ENCODE measurements at regions not wholly inside any gene's neighbourhood (a gene's known extent, or its start where the extent isn't known, plus 50 kb on each side); places are given as distances from the start of the nearest gene placed in this dataset.

DNA sequence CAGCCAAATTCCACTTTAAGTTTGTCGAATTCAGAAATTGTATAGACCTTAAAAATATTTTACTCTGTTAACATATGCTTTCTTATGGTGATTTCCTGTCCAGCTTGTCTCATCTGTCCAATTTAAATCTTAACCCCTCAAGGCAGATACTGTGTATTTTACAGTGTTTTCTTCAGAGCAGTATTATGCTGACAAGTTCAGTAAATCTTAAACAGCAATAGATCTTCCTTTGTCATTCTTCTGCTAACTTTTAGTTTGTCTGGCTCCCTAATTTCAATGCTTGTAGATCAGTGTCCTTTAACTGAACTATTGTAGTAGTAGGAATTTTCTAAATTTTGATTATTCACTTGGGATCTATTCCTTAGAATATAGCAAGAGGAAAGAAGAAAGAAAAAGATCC is 52.8 kb upstream of the MEIS1 start:
- DNase-seq = no peak

DNA sequence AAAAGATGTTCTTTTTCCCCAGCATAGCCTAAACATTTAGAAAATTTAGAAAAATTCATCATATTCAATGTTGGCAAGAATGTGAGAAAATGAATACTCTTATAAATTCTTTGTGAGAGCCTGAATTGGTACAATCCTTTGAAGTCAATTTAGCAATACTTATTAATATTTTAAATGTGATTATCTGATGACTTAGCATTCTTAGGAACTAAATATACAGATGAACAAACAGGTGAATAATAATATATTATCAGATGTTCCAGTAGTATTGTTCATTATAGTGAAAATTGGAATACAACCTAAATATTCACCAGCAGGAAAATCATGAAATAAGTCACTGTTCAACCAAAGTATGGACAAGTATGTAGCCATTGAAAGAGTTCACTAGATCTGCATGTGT is 55.5 kb upstream of the MEIS1 start:
- DNase-seq = no peak

DNA sequence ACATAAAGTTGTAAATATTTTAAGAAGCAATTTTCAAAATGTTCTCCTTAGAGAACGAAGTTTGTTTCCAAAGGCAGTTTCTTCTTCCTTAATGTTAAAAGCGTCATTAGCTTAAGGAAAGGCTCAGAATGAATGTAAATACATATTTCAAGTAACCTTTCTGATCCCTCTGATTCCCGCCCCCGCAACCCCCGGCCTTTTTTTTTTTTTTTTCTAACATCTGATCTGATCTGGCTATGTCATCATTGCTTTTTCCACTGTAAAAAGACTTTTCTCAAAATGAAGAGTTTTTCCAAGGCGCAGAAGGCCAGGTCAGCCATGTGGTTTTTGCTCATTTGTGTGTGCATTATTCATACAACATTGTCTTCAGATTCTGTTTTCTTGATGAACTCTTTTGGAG is 57.1 kb upstream of the MEIS1 start:
- DNase-seq = no peak

DNA sequence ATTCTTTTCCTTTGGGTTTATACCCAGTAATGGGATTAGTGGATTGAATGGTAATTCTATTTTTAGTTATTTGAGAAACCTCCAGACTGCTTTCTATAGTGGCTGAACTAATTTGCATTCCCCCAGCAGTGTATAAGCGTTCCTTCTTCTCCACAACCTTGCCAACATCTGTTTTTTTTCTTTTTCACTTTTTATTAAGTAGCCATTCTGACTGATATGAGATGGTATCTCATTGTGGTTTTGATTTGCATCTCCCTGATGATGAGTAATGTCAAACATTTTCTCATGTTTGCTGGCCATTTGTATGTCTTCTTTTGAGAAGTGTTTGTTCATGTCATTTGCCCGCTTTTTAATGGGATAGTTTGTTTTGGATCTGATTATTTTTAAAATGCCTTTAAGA is 64.1 kb upstream of the MEIS1 start:
- DNase-seq = no peak

DNA sequence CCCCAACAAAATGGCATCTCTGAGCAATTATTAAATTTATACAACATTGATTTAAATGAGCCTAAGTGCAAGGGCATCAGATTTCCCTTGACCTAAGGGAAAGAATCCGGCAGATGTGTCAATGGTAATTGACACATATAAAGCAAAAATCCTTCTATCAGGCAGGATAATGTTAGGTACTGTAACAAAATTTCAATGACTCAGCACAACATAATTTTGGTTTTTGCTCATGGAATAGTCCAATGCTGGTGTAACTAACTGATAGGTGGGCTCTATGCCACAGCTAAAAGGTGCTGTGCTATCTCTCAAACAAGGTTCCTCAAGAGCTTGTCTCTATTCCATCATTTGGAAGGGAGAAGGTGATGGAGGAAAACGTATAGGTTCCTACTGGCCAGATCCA is 68.3 kb upstream of the MEIS1 start:
- no peak for DNase-seq

DNA sequence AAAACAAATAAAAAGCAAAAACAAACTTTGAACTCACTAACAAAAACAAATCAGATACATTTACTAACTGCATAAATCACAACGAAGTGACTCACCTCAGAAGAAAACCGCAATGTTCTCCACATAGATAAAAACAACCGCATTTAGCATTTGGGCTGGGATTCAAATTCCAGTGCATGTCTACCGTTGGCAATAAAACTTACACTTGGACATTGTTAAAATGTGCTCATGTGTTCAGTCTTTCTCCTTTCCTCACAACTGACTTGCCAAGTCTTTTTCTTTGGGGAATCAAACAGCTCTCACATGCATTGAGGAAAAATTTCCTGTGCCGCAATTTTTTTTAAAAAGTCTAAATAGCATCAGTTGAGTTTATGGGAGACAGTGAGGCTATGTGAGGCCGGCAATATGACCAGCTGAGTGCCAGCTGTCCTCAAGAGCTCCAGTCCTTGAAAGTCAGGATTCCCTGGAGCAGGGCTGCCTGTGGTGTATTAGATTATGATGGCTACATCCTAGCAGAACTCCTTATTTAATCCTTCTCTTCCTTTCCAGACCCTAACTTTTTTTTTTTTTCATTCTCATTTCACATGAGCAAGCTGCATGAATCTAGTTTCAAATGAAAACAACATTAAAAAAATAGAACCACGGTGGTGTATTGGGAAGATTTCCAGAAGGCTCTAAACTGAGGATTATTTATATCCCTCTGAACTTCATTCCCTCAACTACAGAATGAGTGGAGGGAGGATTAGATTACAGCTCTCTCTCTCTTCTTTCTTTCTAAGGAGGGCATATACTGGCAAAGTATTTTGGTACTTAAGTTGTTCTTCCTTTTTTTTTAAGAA is 70.2 kb upstream of the MEIS1 start:
- no peak for DNase-seq

DNA sequence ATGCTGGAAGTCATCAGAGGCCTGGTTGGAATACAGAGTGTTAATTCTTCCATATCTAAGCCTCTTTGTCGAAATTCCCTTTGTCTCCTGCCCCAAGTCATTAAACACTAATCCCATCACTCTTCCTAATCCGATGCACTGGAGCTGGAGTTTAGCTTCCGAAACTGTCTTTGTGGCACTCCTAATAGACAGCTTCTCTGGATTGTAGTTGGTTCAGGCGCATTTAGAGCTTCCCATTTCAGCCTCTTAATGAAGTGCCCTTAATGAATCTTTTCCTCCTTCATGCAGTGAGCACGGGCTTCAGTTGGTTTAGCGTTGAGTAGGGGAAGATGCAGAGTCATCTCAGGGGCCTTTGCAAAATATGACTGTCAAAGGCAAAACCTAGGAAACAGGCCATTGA is 72.2 kb upstream of the MEIS1 start:
- DNase-seq = no peak

DNA sequence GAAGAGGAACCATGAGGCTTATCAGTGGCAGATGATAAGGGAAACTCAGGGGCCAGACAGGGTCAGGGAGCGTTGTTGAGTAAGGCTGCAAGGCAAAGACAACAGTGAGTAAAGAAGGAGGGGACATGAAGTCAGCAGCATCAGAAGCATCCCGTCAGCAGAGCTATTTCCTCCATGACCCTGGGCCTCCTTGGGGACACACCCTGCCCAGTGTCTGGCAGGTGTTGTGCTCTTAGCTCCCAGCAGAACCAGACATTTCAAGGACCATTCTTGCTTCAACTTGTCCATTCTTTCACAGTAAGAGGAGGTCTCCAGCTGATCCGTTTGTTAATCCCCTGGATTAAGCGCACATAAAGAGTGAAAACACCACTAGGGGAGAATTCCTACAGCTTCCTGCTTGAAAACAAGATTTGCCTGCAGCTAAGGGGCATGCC is 88.7 kb upstream of the MEIS1 start:
- DNase-seq = peak; percentile 1

DNA sequence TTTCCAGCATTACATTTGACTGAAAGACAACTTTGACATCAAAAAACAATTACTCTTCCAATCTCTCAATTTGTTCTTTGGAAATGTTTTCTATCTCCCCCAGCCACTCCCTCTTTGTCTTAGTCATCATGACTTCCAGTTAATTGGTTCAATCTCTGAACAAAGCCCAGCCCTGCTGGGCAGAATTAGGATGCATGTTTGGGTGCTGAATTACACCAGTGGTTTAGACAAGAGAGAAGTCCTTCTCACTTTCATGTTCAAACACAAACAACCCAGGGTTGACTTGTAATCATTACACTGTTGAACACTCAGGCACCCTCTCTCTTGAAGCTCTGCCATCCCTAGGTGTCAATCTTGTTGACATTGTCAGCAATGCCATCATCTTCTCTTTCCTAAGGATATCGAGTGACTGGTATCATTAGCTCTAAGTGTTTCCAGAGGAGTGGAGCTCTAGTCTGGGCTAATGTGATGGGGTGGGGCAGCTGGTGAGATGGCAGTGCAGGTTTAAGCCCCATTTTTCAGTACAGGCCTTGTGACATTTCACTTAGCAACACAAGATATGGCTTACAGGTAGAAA is 90.8 kb upstream of the MEIS1 start:
- no peak for DNase-seq

DNA sequence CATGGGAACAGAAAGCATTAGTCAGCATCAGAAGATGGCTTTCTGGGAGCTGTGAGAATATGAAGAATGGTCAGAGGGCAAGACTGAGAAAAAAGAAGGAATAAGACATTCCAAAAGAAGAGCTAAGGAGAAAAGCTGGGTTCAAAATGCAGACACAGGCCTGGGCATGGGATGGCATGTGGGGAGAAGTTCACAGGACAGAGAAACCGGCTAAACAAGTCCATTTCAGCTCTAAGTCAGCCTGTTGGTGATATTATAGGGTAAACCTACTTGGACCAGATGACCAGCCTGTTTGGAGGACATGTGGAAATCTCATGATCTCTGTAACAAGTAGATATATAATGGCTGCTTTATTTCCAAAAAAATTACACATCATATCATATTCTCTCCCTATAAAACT is 91.7 kb upstream of the MEIS1 start:
- no peak for DNase-seq

DNA sequence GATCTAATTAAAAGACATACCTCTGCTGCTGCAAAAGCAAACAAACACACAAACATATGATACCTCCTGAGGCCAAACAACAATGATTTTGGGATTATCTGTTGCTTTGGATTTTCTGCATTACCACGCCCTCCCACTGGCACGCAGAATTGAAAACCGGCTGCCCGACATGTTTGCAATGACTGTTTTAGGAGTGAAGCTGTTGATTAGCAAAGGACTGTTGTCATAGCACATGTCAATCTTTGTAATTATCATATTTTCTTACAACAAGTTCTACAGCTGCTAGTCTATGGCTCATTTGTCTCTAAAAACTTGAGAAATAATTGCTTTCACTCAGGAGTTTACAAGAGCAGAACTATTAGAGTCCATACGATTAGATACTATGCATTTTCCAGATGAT is 94.4 kb upstream of the MEIS1 start:
- no peak for DNase-seq

DNA sequence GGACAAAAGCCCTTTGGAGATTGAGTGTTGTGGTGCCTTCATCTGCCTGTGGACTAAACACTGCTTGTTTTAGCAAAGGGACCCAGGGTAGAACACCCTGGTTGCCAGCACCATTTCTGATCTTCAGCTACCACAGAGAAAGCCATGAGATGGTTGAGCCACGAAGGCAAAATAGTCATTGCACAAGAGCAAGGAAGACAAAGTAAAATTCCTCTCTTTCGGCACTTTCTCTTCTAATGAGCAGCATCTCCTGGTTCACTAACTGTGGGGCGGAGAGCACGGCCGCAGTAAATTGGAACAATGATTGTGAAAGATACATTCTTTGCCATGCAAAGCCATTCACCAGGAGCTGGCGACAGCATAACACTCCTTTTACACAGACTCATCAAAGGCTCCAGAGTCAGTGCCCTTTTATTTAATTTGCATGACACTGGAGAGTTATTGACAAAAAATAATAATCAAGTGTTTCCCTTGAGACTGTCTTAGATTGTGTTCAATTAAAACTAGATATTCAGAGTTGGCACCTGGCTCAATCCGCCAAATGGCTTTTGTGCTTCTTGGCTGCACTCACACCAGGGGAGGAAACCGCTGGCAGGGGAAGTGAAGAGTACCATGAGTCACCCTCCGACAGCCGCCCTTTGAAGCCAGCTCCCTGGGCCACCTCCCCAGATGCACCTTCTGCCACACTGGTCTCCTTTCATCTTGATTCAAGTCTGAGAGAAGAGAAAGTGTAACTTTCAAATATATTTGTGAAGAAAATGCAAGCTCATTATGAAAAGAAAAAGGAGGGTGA is 100.5 kb upstream of the MEIS1 start:
- DNase-seq = no peak

DNA sequence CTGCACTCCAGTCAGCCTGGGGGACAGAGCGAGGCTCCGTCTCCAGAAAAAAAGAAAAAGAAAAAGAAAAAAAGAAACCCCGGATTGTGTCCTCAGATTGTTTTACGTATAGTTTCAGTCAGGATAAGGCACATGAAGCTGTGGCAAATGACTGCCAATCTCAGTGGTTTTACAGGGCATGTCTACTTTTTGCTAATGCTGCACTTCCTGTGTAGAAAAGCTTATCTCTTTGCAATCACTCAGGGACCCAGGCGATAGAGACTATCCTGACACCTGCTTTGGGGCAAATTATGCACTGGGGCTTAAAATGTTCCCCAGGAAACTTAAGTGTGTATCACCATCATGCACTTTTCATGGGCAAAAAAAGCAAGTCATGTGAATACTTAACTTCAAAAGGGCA is 103.7 kb upstream of the MEIS1 start:
- DNase-seq = no peak

DNA sequence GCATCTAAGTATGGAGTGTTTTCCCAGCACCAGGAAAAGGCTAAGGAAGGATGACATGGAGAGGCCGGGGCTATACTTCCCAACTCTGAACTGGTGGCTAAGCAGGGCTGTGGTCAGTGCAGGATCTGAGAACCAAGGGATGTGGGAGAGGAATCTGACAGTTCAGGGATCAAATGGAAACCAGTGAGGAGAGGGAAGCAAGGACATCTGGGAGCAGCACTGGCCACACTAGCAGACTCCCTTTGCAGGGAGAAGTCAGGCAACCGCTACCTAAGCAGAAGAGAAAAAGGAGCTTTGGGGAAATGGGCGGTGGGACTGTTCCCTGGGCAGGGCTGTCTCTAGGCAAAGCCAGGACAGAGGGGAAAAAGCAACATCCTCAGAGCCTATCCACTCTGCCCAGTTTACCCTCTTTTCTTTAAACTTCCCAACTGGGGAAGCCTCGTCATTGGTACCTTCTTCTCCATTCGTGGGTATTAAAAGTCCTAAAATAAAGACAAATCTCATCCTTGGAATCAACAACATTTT is 105.8 kb upstream of the MEIS1 start:
- no peak for DNase-seq

DNA sequence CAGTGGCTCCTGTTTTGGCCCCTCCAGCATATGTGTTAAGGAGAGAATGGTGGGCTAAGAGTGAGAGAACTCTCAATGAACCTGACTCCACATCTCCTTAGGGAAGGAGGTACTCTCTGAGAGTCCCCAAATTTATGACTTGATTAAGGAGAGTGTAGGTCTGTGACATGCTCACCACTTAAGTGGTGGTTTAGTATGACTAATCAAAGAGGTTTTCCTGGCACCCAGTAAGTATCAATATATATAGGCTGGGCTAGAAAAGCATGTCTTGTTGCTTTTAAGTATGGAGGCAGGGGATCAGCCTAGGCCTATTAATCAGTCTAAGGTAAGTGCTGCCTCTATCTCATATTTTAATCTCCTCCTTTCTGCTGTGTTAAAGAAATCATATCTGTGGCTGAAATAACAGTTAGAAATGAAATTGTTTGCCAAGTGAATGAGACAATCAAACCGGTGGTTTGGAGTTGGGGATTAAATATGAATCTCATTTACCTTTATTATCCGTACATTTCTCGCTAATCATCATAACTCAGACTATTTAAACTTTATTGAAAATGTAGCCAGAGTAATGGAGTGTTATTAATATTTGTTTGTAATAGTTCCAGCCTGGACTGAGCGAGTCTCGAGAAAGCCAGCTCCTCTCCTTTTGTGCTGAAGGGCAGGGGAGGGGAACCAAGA is 107.7 kb upstream of the MEIS1 start:
- DNase-seq = no peak

DNA sequence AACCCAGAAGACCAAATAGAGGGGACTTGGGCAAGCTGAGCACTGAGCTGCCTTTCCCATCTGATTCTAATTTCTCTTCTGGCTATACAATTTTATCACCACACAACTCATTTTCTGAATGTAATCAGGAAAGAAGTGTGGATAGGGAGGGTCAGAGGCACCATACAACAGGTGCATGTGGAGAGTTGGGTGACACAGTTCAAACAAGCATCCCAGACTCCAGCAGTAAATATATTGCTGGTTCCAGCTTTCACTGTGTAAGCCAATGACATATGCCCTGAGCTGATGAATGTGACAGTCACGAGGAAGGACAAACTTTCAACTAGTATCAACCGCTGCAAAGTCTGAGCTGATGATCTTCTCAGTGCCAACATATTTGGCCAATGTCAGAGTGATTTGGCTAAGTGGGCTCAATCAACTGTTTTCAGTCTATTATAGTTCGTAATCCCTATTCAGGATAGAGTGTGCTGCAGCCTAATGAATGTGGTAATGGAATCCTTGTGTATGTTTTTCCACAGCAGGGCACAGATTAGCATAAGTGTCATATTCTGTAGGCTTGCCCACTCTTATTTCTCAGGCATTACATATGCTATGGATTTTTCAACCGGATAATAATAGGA is 109.9 kb upstream of the MEIS1 start:
- DNase-seq = no peak

DNA sequence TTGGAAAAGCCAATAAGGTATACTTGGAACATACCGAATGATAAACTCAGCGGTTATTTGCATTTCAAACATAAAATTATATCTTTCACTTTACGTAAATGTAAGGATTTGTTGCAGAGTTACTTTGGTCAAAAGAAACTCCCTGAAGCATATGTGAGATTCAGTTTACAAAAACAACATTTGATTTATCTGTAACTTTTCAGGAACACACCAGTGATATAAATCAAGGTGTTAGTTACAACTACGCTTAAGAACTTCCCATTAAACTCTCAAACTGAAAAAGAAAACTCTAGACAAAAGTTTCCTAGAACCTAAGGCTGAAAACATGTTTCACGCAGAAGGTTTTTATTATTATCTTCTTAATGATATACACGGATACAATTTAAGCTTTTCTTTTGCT is 110.6 kb upstream of the MEIS1 start:
- DNase-seq = no peak

DNA sequence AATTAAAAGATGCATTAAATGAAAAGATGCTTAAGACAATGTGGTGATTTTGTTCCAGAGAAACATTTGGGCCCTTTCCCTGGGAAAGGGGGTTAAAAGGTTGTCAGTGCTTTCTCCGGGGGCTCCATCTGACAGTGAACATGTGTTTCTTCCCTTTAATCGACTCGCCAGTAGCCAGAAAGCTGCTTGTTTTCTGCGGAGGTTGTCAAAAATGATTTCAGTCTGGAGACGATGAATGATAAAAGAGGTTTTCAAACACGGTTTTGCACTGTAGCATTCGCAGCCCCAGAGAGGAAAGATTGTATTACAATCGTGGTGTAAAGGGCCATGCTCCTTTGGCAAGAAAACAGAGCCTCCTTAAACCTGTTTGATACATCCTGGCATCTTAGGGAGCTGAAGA is 111.5 kb upstream of the MEIS1 start:
- DNase-seq = no peak

DNA sequence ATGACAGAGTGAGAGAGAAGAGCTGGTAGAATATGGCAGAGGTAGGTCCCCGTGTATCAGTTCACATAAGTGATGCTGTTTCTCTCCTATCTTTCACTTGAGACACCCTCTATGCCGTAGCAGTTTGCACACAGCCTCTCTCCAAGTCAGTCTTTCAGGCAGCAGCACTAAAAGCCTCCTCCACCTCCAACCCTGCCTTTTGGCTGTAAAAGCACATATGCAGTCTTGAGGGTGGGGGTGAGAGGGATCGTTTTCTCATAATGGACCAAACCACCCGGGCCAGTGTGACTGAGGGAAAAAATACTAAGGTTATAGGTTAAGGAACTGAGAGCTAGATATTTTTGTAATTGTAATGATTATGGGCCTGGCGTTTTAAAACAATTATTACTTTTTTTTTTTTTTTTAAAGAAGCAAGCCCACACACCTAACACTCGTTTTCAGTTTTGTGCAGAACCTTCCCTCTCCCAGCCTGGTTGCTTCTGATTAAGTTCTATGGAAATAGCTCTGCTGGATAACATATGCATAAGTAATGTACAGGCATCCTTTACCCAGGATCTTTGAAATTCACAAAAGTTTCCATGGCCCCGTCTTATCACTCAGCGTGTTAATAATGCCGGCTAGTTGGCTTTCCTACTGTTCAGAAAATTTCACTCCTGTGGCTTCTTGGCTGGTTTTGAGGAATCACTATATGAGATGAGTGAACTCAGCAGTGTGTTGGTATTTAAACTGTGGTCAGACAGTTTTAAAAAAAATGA is 112.2 kb upstream of the MEIS1 start:
- no peak for DNase-seq

DNA sequence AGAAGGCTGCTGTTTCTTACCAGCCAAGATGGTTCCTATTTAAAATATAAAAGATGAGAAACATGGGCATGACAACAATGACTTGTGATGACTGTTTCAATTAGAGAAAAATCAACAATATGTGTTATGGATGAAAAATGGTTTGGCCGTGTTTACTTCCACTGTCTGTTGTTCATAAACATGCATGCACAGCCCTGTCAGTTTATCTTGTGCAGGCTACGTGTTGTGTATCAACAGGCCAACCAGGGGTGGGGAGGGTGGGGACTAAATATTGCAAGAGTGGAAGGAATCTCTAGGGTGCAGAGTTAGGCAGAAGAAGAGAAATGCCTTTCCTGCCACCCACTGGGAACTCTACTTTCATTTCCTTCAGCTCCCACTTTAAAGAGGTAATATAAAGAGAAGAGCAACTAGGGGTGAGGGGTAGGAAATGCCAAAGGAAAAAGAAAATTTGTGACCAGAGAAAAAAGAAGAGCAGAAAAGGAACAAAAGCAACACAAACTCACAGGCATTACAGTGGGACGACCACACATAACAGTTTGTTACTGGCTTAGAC is 116.8 kb upstream of the MEIS1 start:
- no peak for DNase-seq

DNA sequence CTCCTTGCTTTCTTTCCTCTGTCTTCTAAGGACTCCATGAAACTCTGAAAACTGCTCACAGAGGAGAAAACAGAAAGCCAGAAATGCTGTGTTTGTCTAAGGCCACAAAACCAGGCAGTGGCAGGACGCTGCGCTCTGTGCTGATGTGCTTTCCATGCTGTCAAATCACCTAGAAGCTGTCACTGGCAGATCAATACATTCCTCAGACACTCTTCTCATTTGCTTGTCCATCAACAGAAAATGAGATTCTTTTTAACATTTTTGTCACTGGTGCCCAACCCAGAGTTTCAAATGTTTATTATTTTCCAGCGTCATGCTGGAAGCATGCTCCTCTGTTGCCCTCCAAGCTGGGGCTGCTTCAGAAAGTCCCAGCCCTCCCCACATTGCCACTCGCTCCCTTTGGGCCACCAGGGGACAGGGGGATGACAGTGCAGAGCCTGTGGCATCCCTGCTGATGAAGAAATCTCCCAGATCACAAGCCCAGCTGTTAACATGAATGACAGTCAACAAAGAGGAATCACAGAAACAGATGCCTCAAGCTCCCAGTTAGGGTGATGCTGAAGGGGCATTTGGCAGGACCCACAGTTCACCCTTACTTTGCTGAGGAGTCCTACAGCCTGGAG is 117.5 kb upstream of the MEIS1 start:
- no peak for DNase-seq
